ENCODE measurements at regions not wholly inside any gene's neighbourhood (a gene's known extent, or its start where the extent isn't known, plus 50 kb on each side); places are given as distances from the start of the nearest gene placed in this dataset.

DNA sequence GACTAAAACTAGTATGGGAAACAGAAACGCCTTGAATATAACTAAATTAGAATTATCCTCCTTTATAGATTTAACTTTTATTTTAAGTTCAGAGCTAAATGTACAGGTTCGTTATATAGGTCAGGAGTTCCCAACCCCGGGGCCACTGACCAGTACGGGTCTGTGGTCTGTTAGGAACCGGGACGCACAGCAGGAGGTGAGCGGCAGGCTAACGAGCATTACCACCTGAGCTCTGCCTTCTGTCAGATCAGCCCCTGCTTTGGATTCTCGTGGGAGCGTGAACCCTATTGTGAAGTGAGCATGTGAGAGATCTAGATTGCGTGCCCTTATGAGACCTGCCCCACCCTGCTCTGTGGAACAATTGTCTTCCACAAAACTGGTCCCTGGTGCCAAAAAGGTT, 51.0 kb downstream of the FAT4 start:
- TF ChIP-seq, protein P1, sequence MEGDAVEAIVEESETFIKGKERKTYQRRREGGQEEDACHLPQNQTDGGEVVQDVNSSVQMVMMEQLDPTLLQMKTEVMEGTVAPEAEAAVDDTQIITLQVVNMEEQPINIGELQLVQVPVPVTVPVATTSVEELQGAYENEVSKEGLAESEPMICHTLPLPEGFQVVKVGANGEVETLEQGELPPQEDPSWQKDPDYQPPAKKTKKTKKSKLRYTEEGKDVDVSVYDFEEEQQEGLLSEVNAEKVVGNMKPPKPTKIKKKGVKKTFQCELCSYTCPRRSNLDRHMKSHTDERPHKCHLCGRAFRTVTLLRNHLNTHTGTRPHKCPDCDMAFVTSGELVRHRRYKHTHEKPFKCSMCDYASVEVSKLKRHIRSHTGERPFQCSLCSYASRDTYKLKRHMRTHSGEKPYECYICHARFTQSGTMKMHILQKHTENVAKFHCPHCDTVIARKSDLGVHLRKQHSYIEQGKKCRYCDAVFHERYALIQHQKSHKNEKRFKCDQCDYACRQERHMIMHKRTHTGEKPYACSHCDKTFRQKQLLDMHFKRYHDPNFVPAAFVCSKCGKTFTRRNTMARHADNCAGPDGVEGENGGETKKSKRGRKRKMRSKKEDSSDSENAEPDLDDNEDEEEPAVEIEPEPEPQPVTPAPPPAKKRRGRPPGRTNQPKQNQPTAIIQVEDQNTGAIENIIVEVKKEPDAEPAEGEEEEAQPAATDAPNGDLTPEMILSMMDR (IDR thresholded peaks at IDR 0.05), result no peak
- TF ChIP-seq ZFX (IDR thresholded peaks at IDR 0.05; ENCODE audit: borderline replicate concordance), result no peak
- H3K27ac ChIP-seq, result no peak overlapping the region

DNA sequence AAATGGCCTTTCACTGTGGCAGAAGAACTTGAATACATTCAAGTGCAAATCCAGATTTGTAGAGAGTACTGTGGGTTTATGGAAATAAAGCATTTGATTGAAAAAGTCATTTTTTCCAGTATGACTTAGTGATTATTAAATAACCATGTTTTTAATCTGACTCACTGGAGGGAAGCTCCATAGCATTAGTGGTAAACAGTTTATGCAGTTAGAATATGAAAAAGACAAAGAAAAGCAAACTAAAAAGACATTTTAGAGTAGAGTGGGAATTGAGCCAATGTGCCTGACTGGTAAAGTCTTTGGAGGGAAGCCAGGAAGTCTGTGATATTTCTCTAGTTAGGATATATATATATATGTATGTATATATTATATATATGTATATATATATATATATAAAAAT, 53.4 kb downstream of the FAT4 start:
- no peak overlapping the region for H3K27ac ChIP-seq
- TF ChIP-seq, protein P1 (IDR thresholded peaks at IDR 0.05), result no peak
- TF ChIP-seq ZFX (IDR thresholded peaks at IDR 0.05; ENCODE audit: borderline replicate concordance), result no peak

DNA sequence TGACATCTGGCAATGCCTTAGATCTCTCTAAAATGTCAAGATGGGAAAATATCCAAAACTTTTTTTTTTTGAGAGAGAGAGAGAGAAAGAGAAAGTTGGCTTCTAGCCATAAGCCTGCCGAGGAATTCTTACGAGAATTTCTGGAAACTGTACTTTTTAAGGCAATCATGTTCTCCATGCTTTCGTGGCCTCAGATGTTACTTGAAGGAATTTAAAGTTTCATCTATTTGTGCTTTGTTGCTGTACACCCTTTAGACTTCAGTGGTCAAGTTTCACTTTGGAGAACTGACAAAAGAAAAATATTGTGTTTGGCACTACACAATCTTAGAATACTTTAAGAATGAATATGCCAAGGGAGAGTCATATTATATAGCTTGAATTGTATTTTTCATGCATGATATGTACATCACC, 53.9 kb downstream of the FAT4 start:
- no peak overlapping the region for H3K27ac ChIP-seq
- TF ChIP-seq, protein P1 (IDR thresholded peaks at IDR 0.05), result no peak
- TF ChIP-seq ZFX (IDR thresholded peaks at IDR 0.05; ENCODE audit: borderline replicate concordance), result no peak

DNA sequence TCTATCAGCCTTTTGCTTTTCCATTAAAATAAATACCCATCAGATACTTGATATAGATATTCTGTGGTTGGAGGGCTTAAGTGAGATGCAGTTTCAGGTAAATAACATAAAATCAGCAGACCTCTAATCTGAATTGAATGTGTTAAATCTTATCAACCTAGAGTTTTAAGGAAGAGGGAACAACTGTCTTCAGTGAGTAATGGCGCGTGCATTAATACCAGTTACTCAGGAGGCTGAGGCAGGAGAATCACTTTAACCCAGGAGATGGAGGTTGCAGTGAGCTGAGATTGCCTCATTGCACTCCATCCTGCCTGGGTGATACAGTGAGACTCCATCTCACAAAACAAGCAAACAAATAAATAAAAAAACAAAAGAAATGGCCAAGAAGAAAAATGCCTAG, 54.3 kb downstream of the FAT4 start:
- H3K27ac ChIP-seq, result no peak overlapping the region

DNA sequence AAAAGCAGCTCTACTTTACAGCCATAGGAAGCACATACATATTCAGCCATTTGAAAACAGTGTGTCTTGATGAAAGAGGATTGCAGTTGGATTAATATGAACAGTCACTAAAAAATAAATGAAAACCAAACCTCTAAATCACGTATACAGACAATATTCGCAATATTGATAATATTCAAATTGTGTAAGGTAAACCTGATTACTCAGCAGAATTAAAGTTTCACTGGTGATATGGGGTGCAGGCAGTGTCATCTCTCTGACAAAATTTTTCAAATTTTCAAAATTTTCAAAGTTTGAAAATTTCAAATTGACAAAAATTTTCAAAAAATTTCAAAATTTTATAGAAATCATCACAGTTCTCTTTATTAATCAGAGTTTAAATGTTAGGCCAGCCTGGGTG, 55.7 kb downstream of the FAT4 start:
- no peak overlapping the region for H3K27ac ChIP-seq
- TF ChIP-seq, protein P1 (IDR thresholded peaks at IDR 0.05), result no peak
- no peak for TF ChIP-seq ZFX (IDR thresholded peaks at IDR 0.05; ENCODE audit: borderline replicate concordance)

More for the DNA sequence above, 54.3 kb downstream of the FAT4 start:
- TF ChIP-seq, protein P1 (IDR thresholded peaks at IDR 0.05), result no peak
- TF ChIP-seq ZFX (IDR thresholded peaks at IDR 0.05; ENCODE audit: borderline replicate concordance), result no peak

DNA sequence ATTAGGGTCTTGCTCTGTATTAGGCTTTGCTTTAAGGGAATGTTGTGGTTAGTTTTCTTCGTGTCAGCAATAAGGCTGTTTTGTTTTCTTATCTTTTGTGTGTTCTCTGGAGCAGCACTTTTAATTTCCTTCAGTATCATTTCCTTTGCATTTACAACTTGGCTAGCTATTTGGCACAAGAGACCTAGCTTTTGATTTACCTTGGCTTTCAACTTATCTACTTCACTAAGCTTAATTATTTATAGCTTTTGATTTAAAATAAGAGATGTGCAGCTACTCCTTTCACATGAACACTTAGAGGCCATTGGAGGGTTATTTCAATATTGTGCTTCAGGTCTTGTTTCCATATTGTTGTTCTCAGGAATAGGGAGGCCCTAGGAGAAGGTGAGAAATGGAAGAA, 68.2 kb downstream of the FAT4 start:
- TF ChIP-seq, protein P1 (IDR thresholded peaks at IDR 0.05), result no peak
- no peak for TF ChIP-seq ZFX (IDR thresholded peaks at IDR 0.05; ENCODE audit: borderline replicate concordance)
- H3K27ac ChIP-seq, result no peak overlapping the region

DNA sequence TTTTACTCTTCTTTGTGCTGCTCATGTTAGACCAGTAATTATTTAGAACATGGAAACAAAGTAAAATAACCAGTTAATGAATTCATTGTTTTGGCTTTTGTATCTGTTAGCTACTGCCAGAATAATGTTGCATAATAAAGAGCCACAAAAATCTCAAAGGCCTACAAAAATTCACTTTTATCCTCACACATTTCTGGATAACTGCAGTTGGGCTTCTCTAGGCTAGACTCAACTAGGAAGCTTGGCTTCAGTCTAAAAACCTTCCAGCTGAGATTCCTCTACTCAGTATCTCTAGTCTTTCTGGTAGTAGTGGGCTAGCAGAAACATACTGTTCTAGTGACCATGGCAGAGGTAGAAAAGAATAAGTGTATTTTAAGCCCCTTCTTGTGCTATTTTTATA, 73.0 kb downstream of the FAT4 start:
- H3K27ac ChIP-seq, result no peak overlapping the region
- TF ChIP-seq ZFX (IDR thresholded peaks at IDR 0.05; ENCODE audit: borderline replicate concordance), result no peak
- TF ChIP-seq, protein P1 (IDR thresholded peaks at IDR 0.05), result no peak

Measured in 22Rv1 (cell line).